ENCODE measurements at regions not wholly inside any gene's neighbourhood (a gene's known extent, or its start where the extent isn't known, plus 50 kb on each side); places are given as distances from the start of the nearest gene placed in this dataset.

DNA sequence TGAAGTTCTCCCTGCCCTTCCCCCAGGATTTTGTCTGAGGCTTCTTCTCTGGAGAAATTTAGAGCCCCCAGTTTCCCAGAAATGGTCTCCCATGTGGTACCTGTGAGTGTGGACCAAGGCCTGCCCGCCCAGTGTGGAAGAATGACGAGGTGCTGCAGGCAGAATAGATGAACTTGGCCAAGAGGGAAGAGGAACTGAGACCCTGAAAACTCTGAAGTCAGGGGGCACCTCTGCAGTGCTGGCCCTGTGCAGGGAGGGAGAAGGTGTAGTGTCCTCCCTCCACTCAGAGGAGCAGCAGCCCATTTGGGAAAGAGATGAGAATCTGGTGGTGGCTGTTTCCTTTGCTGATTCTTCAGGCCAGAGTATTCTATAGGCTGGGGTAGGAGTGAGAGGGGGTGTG, 115.2 kb upstream of the PCGF5 start:
- intact Hi-C loops (cut with DNase I; ENCODE audit: low total_unique reads), result no loop called here
- peaks cover 0 to 9% (median 0%) of the 10 kb centered on the region in 4 donors for H3K9me3 ChIP-seq
- no peak overlapping the region for H3K4me3 ChIP-seq
- H3K27ac ChIP-seq, result no peak overlapping the region
- no peaks in the 10 kb centered on the region for H3K27me3 ChIP-seq
- no peak for TF ChIP-seq POLR2A (IDR thresholded peaks at IDR 0.05)
- TF ChIP-seq EP300 (IDR thresholded peaks at IDR 0.05), result no peak
- TF ChIP-seq, protein P1, sequence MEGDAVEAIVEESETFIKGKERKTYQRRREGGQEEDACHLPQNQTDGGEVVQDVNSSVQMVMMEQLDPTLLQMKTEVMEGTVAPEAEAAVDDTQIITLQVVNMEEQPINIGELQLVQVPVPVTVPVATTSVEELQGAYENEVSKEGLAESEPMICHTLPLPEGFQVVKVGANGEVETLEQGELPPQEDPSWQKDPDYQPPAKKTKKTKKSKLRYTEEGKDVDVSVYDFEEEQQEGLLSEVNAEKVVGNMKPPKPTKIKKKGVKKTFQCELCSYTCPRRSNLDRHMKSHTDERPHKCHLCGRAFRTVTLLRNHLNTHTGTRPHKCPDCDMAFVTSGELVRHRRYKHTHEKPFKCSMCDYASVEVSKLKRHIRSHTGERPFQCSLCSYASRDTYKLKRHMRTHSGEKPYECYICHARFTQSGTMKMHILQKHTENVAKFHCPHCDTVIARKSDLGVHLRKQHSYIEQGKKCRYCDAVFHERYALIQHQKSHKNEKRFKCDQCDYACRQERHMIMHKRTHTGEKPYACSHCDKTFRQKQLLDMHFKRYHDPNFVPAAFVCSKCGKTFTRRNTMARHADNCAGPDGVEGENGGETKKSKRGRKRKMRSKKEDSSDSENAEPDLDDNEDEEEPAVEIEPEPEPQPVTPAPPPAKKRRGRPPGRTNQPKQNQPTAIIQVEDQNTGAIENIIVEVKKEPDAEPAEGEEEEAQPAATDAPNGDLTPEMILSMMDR (IDR thresholded peaks at IDR 0.05), result no peak
- TF ChIP-seq POLR2AphosphoS5 (IDR thresholded peaks at IDR 0.05), result no peak
- no peaks in the 10 kb centered on the region for H3K4me1 ChIP-seq
- WGBS, 5 donors, result 80 to 96% (median 88%) methylated on average over 2 of the region's 2 CpGs
- H3K36me3 ChIP-seq, result no peaks in the 10 kb centered on the region
- no peak for DNase-seq

DNA sequence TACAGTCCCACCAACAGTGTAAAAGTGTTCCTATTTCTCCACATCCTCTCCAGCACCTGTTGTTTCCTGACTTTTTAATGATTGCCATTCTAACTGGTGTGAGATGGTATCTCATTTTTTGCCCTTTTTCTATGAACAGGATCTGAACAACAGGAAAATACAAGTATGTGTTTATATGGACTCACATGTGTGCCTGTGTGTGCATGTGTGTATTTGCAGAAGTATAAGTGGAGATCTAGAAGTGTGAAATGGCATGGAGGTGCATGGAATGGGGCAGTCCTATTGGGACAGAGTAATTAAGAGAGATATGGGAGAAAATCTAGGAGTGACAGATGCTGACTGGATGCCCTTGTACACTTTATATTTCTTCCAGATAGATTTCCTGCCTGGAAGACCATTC, 111.6 kb upstream of the PCGF5 start:
- Histone ChIP-seq H3K36me3 (no peaks in the 10 kb centered on the region), H3K4me1 (no peaks in the 10 kb centered on the region), H3K27ac (no peak overlapping the region), H3K27me3 (no peaks in the 10 kb centered on the region), H3K4me3 (no peak overlapping the region), H3K9me3 (peaks cover 0 to 9% (median 0%) of the 10 kb centered on the region in 4 donors)
- no peak for DNase-seq
- intact Hi-C loops (cut with DNase I; ENCODE audit: low total_unique reads), result no loop called here
- TF ChIP-seq, protein P1 (IDR thresholded peaks at IDR 0.05), result no peak
- TF ChIP-seq POLR2AphosphoS5 (IDR thresholded peaks at IDR 0.05) (no peak), POLR2A (IDR thresholded peaks at IDR 0.05) (no peak), EP300 (IDR thresholded peaks at IDR 0.05) (no peak)

DNA sequence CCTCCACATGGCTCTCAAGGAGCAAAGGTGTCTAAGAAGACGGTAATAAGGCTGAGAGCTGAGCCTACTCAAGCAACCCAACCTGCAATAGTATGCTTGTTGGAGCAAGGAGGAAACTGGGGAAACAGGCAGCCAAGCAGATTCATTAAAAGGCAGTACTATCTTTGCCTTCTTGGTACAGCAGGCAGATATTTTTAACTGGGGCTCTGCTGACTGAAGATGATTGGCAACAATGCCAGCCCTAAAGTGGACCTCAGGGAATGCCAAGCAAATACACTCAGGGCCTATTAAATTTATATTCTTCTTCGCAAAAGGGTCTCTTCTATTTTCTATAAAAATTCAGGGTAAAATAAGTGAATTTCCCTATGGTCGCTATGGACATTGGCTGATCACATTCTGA, 109.4 kb upstream of the PCGF5 start:
- intact Hi-C loops (cut with DNase I; ENCODE audit: low total_unique reads), result no loop called here

DNA sequence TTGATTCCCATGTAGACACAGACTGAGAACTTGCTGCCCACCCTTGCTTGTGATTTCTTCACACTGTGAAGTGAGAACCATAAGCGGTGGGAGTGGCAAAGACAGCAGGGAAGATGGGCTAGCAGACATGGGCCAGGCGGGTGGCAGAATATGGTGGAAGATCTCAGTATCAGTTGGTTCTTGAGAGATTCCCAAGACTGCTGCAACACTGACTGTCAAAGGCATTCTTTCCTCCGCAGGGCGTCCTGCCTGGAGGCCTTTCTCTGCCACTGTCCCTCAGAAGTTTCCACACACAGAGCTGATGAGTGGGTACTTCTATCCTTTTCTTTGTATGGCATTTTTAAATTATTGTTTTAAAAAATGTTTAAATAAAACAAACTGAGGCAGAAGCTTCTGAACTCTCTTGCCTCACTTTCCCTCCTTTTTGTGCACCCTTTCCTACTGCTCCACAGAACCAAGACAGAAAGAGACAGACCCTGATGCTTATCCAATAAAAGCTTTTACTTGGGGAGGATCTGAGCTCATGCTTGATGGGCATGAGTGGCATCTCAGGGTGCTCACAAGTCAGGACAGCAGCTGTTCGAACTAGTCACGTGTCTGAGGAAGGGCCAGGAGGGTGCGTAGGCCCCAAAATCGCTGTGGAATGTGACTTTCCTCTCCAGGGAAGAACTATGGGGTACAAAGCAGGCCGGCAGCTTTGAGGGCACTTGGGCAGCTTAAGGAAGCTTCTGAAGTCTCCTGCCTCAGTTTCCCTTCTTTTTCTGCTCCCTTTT, 104.7 kb upstream of the PCGF5 start:
- DNase-seq, result no peak
- intact Hi-C loops (cut with DNase I; ENCODE audit: low total_unique reads), result no loop called here
- Histone ChIP-seq H3K27ac (no peak overlapping the region), H3K27me3 (no peaks in the 10 kb centered on the region), H3K9me3 (no peaks in the 10 kb centered on the region), H3K4me1 (no peaks in the 10 kb centered on the region), H3K36me3 (no peaks in the 10 kb centered on the region), H3K4me3 (no peak overlapping the region)
- TF ChIP-seq POLR2A (IDR thresholded peaks at IDR 0.05) (no peak), EP300 (IDR thresholded peaks at IDR 0.05) (no peak), POLR2AphosphoS5 (IDR thresholded peaks at IDR 0.05) (no peak)
- TF ChIP-seq, protein P1 (IDR thresholded peaks at IDR 0.05), result no peak
- WGBS, 5 donors, result 83 to 95% (median 93%) methylated on average over 9 of the region's 9 CpGs

More for the DNA sequence above, 109.4 kb upstream of the PCGF5 start:
- H3K27me3 ChIP-seq, result no peaks in the 10 kb centered on the region
- no peaks in the 10 kb centered on the region for H3K36me3 ChIP-seq
- DNase-seq, result no peak
- WGBS, 5 donors, result 87 to 98% (median 92%) methylated on average over 3 of the region's 3 CpGs
- H3K4me3 ChIP-seq, result no peak overlapping the region
- H3K9me3 ChIP-seq, result peaks cover 0 to 9% (median 0%) of the 10 kb centered on the region in 4 donors
- no peaks in the 10 kb centered on the region for H3K4me1 ChIP-seq
- TF ChIP-seq, protein P1 (IDR thresholded peaks at IDR 0.05), result no peak
- TF ChIP-seq EP300 (IDR thresholded peaks at IDR 0.05), result no peak
- TF ChIP-seq POLR2AphosphoS5 (IDR thresholded peaks at IDR 0.05), result no peak
- no peak for TF ChIP-seq POLR2A (IDR thresholded peaks at IDR 0.05)
- H3K27ac ChIP-seq, result no peak overlapping the region
